ENCODE measurements at regions not wholly inside any gene's neighbourhood (a gene's known extent, or its start where the extent isn't known, plus 50 kb on each side); places are given as distances from the start of the nearest gene placed in this dataset.

GRCh38 chr21:27406300-27407009, 439.6 kb upstream of the ADAMTS5 start (continued):
- TF ChIP-seq E2F1 (CRISPR knock-in tag; IDR thresholded peaks at IDR 0.05) (no peak), CHD2 (IDR thresholded peaks at IDR 0.05; ENCODE audit: low read depth, low read length) (no peak)

- Histone ChIP-seq H3K9me1 (ENCODE audit: control insufficient read depth, insufficient read depth, low read length) (no peaks in the 10 kb centered on the region), H3K4me3 (no peak overlapping the region), H3K9me3 (replicated peaks; ENCODE audit: control insufficient read depth, insufficient read depth, low read depth, low read length) (no peaks in the 10 kb centered on the region; the same call in none of the 2 replicates), H3K27me3 (ENCODE audit: control insufficient read depth in 2 of 2, insufficient read depth in 2 of 2, low read length in 2 of 2) (no peaks in the 10 kb centered on the region), H3K4me1 (replicated peaks in 1 of 2; ENCODE audit: control insufficient read depth in 2 of 2, insufficient read depth in 2 of 2, low read length in 2 of 2) (no peaks in the 10 kb centered on the region), H3K79me2 (ENCODE audit: control insufficient read depth, insufficient read depth, low read length) (no peaks in the 10 kb centered on the region), H3K9ac (ENCODE audit: insufficient read depth in 1 of 2, low read depth in 2 of 2, low read length in 2 of 2) (no peak overlapping the region), H3K36me3 (ENCODE audit: control insufficient read depth, insufficient read depth, low read length) (no peaks in the 10 kb centered on the region), H2AFZ (ENCODE audit: low read depth, low read length) (no peak overlapping the region), H3K4me2 (ENCODE audit: insufficient read depth, low read length) (no peak overlapping the region), H4K20me1 (replicated peaks; ENCODE audit: control insufficient read depth, insufficient read depth, low read length) (no peaks in the 10 kb centered on the region), H3K27ac (ENCODE audit: extremely low read depth, low read depth, low read length) (no peak overlapping the region)
- 2% methylated on average over 3 of the region's 3 CpGs for WGBS (ENCODE audit: insufficient coverage, low coverage, missing lambda C conversion rate)
- CTCF ChIA-PET (ENCODE audit: low intra/inter-chr PET ratio) = no interaction called here
- no TSS peak for BruUV-seq (replicated peaks)
- POLR2A ChIA-PET = no interaction called here
- intact Hi-C loops (cut with micrococcal nuclease) (no loop called here), in situ Hi-C loops (cut with MboI) (no loop called here)
- ATAC-seq (no peak), DNase-seq (ENCODE audit: extremely low read depth in 1 of 4, low spot score in 3 of 4) (no peak), FAIRE-seq (no peak)
- no peak for TF ChIP-seq ZBTB17 (CRISPR knock-in tag; IDR thresholded peaks at IDR 0.05)
- no peak for TF ChIP-seq MLX (CRISPR knock-in tag; conservative IDR thresholded peaks at IDR 0.05)
Observed at GRCh38 chr21:27403011-27403410, 436.1 kb upstream of the ADAMTS5 start.
